HG03045 (cell line): ENCODE measurements at regions not wholly inside any gene's neighbourhood (a gene's known extent, or its start where the extent isn't known, plus 50 kb on each side); places are given as distances from the start of the nearest gene placed in this dataset.
"Not testable (repeated sequence)": the region's sequence is repeated elsewhere in the genome, so short reads cannot be mapped to it uniquely, and the experiment has no call there.

Experiments used
- ATAC-seq: cut with Tn5 transposase; IDR thresholded peaks from one replicate; pipeline ENCODE4 v1.9.1; 2021; ENCODE audit warnings: mild to moderate bottlenecking, moderate library complexity; ENCODE audit not compliant: unreplicated experiment

DNA sequence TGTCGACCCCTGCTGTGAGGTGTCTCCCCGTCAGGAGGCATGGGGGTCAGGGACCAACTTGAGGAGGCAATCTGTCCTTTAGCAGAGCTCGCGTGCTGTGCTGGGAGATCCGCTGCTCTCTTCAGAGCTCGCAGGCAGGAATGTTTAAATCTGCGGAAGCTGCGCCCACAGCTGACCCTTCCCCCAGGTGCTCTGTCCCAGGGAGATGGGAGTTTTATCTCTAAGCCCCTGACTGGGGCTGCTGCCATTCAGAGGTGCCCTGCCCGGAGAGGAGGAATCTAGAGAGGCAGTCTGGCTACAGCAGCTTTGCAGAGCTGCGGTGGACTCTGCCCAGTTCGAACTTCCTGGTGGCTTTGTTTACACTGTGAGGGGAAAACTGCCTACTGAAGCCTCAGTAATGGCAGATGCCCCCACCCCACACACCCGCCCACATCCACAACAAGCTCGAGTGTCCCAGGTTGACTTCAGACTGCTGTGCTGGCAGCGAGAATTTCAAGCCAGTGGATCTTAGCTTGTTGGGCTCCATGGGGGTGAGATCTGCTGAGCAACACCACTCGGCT is 133.1 kb downstream of the CENPC start:
- ATAC-seq = not testable (repeated sequence)

- ATAC-seq = no peak
Measured at GRCh38 chr4:67403342-67403741, 142.0 kb downstream of the CENPC start.

GRCh38 chr4:67401902-67402301 is 143.4 kb downstream of the CENPC start:
- ATAC-seq = no peak

GRCh38 chr4:67397931-67398330 is 147.4 kb downstream of the CENPC start:
- ATAC-seq = no peak

DNA sequence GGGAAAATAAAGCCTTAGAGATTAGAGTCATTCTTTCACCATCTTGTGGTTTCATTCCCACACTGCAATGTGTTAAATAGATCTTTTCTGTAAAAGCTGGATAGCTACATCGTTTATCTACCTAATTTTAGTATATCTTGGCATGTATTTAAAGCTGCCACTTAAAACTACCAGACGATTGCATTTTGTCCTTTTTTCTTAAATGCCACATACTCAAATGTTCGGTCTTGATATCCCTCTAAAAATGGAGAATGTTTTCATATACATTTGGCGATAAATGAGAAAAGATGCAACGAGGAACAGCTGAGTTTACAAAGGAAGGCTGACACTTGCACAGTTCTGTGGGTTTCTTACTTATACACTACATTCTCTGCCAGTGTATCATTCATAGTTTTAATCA is 148.3 kb downstream of the CENPC start:
- no peak for ATAC-seq

DNA sequence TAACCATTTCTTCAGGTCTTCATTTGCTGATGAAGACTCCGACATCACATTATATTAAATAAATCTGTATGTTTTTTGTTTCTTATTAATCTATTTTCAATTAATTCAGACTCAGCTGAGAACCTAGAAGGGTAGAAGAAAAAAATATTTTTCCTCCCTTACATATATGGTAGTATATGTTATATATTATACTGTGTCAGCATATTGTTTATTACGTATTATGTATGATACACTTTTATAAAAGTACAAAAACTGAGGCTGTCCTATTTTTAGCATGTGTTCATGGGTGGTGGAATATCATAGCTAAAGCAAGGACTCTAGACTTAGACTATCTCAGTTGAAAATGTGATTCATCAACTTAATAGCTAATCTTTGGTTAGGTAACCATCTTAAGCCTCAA is 149.3 kb downstream of the CENPC start:
- no peak for ATAC-seq

- ATAC-seq = no peak
Measured at GRCh38 chr4:67394879-67395278, 150.4 kb downstream of the CENPC start.

DNA sequence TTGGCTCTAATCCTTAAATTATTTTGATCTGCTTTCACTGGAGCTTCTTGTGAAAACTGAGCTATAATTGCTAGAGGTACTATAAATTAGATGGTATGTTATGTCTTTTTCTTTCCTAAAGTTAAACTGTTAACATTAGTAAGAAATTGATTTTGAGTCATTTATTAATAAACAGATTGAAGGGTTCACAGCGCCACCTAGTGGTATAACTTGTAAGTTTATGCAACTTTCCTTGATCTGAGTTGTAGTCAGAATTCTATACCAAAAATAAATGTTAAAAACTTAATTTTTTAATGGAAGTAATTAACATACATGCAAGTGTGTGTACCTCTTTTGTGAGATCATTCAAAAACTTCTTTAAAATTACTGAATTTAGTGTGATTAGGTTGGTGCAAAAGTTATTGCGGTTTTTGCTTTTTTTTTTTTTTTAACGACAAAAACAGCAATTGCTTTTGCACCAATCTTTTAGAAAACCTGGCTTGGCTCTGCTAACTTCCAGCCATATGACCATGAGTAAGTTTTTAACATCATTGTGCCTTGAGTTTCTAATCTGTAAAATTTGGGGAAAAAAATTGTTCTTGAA is 151.5 kb downstream of the CENPC start:
- ATAC-seq = no peak

GRCh38 chr4:67393007-67393406 is 152.3 kb downstream of the CENPC start:
- ATAC-seq = no peak

DNA sequence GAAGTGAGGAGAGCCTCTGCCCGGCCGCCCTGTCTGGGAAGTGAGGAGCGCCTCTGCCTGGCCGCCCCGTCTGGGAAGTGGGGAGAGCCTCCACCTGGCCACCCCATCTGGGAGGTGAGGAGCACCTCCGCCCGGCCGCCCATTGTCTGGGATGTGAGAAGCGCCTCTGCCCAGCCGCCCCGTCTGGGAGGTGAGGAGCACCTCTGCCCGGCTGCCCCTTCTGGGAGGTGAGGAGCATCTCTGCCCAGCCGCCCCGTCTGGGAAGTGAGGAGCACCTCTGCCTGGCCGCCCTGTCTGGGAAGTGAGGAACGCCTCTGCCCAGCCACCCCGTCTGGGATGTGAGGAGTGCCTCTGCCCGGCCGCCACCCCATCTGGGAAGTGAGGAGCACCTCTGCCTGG is 163.9 kb downstream of the CENPC start:
- ATAC-seq = not testable (repeated sequence)

GRCh38 chr4:67380702-67381405 is 164.4 kb downstream of the CENPC start:
- ATAC-seq = not testable (repeated sequence)

DNA sequence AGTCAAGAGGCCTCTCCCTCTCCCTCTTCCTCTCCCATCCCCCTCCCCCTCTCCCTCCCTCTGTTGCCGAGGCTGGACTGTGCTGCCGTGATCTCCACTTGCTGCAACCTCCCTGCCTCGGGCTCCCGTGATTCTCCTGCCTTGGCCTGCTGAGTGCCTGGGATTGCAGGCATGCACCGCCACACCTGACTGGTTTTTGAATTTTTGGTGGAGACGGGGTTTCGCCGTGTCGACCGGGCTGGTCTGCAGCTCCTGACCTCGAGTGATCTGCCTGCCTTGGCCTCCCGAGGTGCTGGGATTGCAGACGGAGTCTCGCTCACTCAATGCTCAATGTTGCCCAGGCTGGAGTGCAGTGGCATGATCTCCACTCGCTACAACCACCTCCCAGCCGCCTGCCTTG is 165.1 kb downstream of the CENPC start:
- no peak for ATAC-seq

GRCh38 chr4:67375291-67375690 is 170.0 kb downstream of the CENPC start:
- no peak for ATAC-seq

DNA sequence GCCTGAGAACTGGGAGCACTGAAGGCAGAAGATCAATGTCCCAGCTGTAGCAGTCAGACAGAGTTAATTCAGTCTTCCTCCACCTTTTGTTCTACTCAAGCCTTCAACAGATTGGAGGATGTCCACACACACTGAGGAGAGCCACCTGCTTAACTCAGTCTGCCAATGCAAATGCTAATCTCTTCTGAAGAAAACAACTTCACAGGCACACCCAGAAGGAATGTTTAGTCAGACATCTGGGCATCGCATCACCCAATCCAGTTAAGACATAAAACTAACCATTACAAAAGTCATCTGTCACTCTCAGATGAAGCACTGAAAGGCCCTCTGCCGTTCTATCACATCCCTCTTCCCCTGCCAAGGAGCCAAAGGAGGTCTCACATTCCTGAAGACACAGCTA is 173.7 kb downstream of the CENPC start:
- no peak for ATAC-seq

- ATAC-seq = no peak
Measured at GRCh38 chr4:67366311-67366861, 178.9 kb downstream of the CENPC start.

GRCh38 chr4:67365661-67366245 is 179.6 kb downstream of the CENPC start:
- ATAC-seq = no peak

DNA sequence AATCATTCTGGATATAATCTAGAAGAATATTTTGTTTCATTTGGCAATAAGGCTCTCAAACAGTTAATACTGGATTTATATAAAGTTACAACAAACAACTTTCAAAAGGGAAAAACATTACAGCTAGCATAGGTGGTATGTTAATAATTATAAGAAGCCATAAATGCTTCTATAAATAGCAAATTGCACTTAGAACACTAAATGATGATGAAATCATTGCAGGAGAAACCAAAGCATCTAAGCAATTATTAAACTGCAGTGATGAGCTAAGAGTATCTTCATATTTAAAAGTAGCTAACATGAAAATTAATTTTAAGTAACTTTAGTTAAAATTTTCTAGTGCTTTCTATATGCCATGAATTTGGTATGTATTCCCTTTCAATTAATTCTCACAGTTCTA is 189.5 kb downstream of the CENPC start:
- no peak for ATAC-seq

DNA sequence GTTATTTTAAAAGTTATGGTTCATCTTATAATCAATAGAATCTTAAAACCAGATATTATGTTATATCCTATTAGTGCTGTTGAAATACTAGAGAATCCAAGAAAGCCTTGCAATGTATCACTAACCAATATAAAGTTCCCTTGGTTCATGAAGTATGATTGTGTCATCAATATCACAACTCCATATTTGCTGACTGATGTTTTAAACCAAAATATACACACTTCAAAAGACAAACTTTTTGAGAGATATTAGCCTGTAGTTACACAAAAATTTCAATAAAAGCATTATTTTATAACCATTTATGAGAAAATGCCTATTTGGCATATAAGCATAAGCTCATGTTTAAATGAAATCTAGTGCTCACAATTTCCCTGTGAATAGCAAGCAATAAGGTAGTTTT is 198.6 kb downstream of the CENPC start:
- ATAC-seq = no peak

DNA sequence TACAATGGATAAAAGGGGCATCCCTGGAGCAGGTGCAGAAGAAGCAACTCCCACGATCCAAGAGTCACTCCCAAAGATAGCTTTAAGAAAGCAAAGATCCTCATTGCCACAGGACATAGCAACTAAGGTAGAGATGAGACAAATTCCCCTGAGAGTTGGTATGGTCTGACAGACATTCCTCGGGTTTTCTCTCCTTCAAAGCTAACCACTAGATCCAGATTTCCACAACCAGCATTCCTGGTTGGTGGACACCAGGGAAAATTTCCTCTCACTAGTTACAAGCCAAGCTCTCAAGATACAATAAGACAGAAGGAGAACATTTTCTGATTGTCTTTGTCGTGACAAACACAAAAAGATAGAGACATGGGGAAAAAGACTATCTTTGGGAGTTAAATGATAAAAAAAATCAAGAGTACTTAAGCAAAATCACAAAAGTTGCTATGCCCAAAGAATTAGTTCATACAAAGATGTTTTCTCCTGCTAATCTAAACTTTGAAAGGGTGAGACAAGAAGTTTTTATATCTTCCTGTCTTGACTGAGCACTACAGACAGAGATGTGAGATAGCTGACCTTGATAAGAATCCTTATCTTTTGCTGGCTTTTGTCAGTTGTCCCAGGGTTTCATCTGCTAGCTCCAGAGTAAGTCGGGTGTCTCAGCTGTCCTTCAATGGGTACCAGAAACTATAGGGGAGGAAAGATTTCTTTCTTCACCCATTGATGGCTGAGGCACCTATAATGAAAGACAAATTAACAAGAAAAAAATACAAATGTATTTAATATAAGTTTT is 200.5 kb downstream of the CENPC start:
- ATAC-seq = no peak

- no peak for ATAC-seq
Measured at GRCh38 chr4:67343199-67343598, 202.1 kb downstream of the CENPC start.

DNA sequence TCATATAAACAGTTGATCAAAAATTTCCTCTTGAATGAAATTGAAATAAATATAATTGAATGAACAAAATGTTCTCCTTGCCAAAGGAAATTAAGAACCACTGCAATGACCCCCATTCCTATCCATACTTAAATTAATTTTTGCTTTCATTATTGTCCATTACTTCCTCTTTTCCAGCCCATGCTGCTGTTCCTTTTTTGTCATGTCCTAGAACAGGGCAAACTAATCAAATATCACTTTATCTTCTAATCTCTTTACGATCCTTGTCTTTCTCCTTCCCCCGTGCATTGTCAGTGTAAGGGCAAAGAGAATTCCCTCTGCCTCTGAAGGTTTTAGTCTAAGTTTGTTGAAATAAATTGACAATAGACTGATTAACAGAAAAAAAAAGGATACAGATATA is 203.0 kb downstream of the CENPC start:
- no peak for ATAC-seq
